Colonic mucosa (tissue), 4 donors: ENCODE measurements at regions not wholly inside any gene's neighbourhood (a gene's known extent, or its start where the extent isn't known, plus 50 kb on each side); places are given as distances from the start of the nearest gene placed in this dataset.

Experiments used
- DNase-seq: peaks from one replicate; pipeline ENCODE4 v3.0.0-alpha.2; 2020
- H3K27ac ChIP-seq: fragments of 200-600 bp; one replicate; pipeline ENCODE4 v1.8.0; 2021
- H3K27me3 ChIP-seq: fragments of 200-600 bp; one replicate; pipeline ENCODE4 v1.8.0; 2021
- H3K36me3 ChIP-seq: fragments of 200-600 bp; one replicate; pipeline ENCODE4 v1.8.0; 2021
- H3K4me1 ChIP-seq: fragments of 200-600 bp; one replicate; pipeline ENCODE4 v1.8.0; 2021; ENCODE audit warnings: mild to moderate bottlenecking
- H3K4me3 ChIP-seq: fragments of 200-600 bp; one replicate; pipeline ENCODE4 v1.8.0; 2021
- H3K9ac ChIP-seq, 2 donors: one replicate each; pipeline ENCODE4 v1.7.0; 2013; ENCODE audit warnings: control low read depth in 2 of 2, low read depth in 2 of 2, low read length in 2 of 2
- H3K9me3 ChIP-seq: fragments of 200-600 bp; one replicate; pipeline ENCODE4 v1.8.0; 2021
- CTCF ChIP-seq: fragments of 200-600 bp; IDR thresholded peaks from one replicate; pipeline ENCODE4 v1.8.0; 2022; ENCODE audit warnings: antibody characterized with exemption, mild to moderate bottlenecking
- intact Hi-C: fragments of 100-400 bp; cut with DNase I; formaldehyde crosslinking; loops from one replicate; pipeline ENCODE4 v1.14.1; 2022
- donor health status: healthy.
- donor health status: DM: no; HTN: no; CAD: no.
- donor health status: DM: no; HTN: no; CAD: no.

- no peaks in the 10 kb centered on the region for H3K36me3 ChIP-seq
Observed at GRCh38 chr7:109635374-109635773, 1065.7 kb downstream of the DNAJB9 start.

GRCh38 chr7:109637428-109637990 lies 1067.8 kb downstream of the DNAJB9 start:
- H3K4me1 ChIP-seq: no peaks in the 10 kb centered on the region
- H3K36me3 ChIP-seq: no peaks in the 10 kb centered on the region
- intact Hi-C loops: no loop called here
- no peak for TF ChIP-seq CTCF
- H3K27me3 ChIP-seq: no peaks in the 10 kb centered on the region
- no peak overlapping the region for H3K9ac ChIP-seq
- H3K27ac ChIP-seq: no peak overlapping the region
- H3K9me3 ChIP-seq: no peaks in the 10 kb centered on the region
- no peak overlapping the region for H3K4me3 ChIP-seq
- no peak for DNase-seq

More at GRCh38 chr7:109635374-109635773, 1065.7 kb downstream of the DNAJB9 start:
- no peaks in the 10 kb centered on the region for H3K9me3 ChIP-seq
- H3K4me1 ChIP-seq: no peaks in the 10 kb centered on the region
- DNase-seq: no peak
- H3K4me3 ChIP-seq: no peak overlapping the region
- intact Hi-C loops: no loop called here
- H3K27ac ChIP-seq: no peak overlapping the region
- H3K9ac ChIP-seq: no peak overlapping the region
- TF ChIP-seq CTCF: no peak
- no peaks in the 10 kb centered on the region for H3K27me3 ChIP-seq

GRCh38 chr7:109638321-109638720 lies 1068.6 kb downstream of the DNAJB9 start:
- no peak for DNase-seq
- no peaks in the 10 kb centered on the region for H3K36me3 ChIP-seq
- H3K9ac ChIP-seq: no peak overlapping the region
- no peak overlapping the region for H3K4me3 ChIP-seq
- H3K4me1 ChIP-seq: no peaks in the 10 kb centered on the region
- H3K27ac ChIP-seq: no peak overlapping the region
- no peak for TF ChIP-seq CTCF
- H3K27me3 ChIP-seq: no peaks in the 10 kb centered on the region
- intact Hi-C loops: no loop called here
- H3K9me3 ChIP-seq: no peaks in the 10 kb centered on the region

GRCh38 chr7:109639561-109639960 lies 1069.9 kb downstream of the DNAJB9 start:
- Histone ChIP-seq H3K9me3 (no peaks in the 10 kb centered on the region), H3K36me3 (no peaks in the 10 kb centered on the region), H3K27ac (no peak overlapping the region), H3K27me3 (no peaks in the 10 kb centered on the region), H3K4me3 (no peak overlapping the region), H3K9ac (no peak overlapping the region), H3K4me1 (no peaks in the 10 kb centered on the region)
- DNase-seq: no peak
- intact Hi-C loops: no loop called here
- TF ChIP-seq CTCF: no peak

GRCh38 chr7:109641445-109641844 lies 1071.8 kb downstream of the DNAJB9 start:
- Histone ChIP-seq H3K9ac (no peak overlapping the region), H3K4me3 (no peak overlapping the region), H3K27ac (no peak overlapping the region), H3K36me3 (no peaks in the 10 kb centered on the region), H3K9me3 (no peaks in the 10 kb centered on the region), H3K27me3 (no peaks in the 10 kb centered on the region), H3K4me1 (no peaks in the 10 kb centered on the region)
- intact Hi-C loops: no loop called here
- no peak for TF ChIP-seq CTCF
- DNase-seq: no peak
